Prostate gland (tissue), 2 donors: ENCODE measurements at regions not wholly inside any gene's neighbourhood (a gene's known extent, or its start where the extent isn't known, plus 50 kb on each side); places are given as distances from the start of the nearest gene placed in this dataset.

Experiments used
- CTCF ChIP-seq, 4 experiments: fragments of 200-600 bp in 2 of 4; fragments of 450-650 bp in 2 of 4; sonication (generic) in 2 of 4; IDR thresholded peaks; 1 replicate in 3 of 4; 2 replicates in 1 of 4; pipeline ENCODE4 v1.5.1; 2016 to 2019; ENCODE audit warnings: antibody characterized with exemption in 4 of 4, mild to moderate bottlenecking in 2 of 4, moderate library complexity in 2 of 4
- POLR2A ChIP-seq: fragments of 450-650 bp; IDR thresholded peaks from one replicate; pipeline ENCODE4 v1.6.1; 2016; ENCODE audit warnings: antibody characterized with exemption, mild to moderate bottlenecking
- POLR2AphosphoS5 ChIP-seq: sonication (generic); formaldehyde crosslinking; IDR thresholded peaks from one replicate; pipeline ENCODE4 v1.6.1; 2017; ENCODE audit warnings: antibody characterized with exemption

DNA sequence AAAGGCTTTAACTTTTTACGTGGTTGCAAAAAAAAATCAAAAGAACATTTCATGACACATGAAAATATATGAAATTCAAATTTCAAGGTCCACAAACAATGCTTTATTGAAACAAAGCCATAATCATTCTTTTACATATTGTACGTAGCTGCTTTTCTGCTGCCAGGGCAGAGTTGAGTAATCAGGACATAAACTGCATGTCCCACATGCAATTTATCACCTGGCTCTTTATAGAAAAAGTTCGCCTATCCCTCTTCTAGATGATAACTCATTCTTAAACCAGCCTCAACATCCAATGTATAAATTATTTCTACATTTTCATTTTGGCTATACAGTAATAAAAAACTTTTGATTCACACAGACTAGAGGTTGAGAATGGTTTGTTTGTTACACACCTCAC lies 154.9 kb downstream of the AXIN2 start:
- TF ChIP-seq CTCF (IDR thresholded peaks at IDR 0.05) (no peak), POLR2A (no peak), POLR2AphosphoS5 (no peak)
